EH (cell line): ENCODE measurements at regions not wholly inside any gene's neighbourhood (a gene's known extent, or its start where the extent isn't known, plus 50 kb on each side); places are given as distances from the start of the nearest gene placed in this dataset.
A peak's percentile ranks its signal among the peaks of the same experiment; 100 is the strongest.

Experiments
- DNase-seq: peaks from one replicate; pipeline ENCODE4 v3.0.0-alpha.2; 2015; ENCODE audit warnings: low read depth

GRCh38 chr16:73743665-73744496, 552.7 kb upstream of the PSMD7 start:
- peak; percentile 3 for DNase-seq

- no peak for DNase-seq
Observed at GRCh38 chr16:73739049-73739769, 557.4 kb upstream of the PSMD7 start.

GRCh38 chr16:73738266-73738665, 558.3 kb upstream of the PSMD7 start:
- DNase-seq: no peak

- no peak for DNase-seq
Observed at GRCh38 chr16:73737637-73738036, 559.0 kb upstream of the PSMD7 start.

- no peak for DNase-seq
Observed at GRCh38 chr16:73735954-73736353, 560.7 kb upstream of the PSMD7 start.

GRCh38 chr16:73735018-73735417, 561.6 kb upstream of the PSMD7 start:
- peak; percentile 62 for DNase-seq

GRCh38 chr16:73732681-73733080, 563.9 kb upstream of the PSMD7 start:
- DNase-seq: no peak

GRCh38 chr16:73732143-73732542, 564.5 kb upstream of the PSMD7 start:
- DNase-seq: no peak

GRCh38 chr16:73730481-73731090, 566.0 kb upstream of the PSMD7 start:
- no peak for DNase-seq

- no peak for DNase-seq
Observed at GRCh38 chr16:73725156-73725555, 571.5 kb upstream of the PSMD7 start.

- no peak for DNase-seq
Observed at GRCh38 chr16:73724503-73724902, 572.1 kb upstream of the PSMD7 start.

GRCh38 chr16:73717266-73717974, 579.2 kb upstream of the PSMD7 start:
- no peak for DNase-seq

GRCh38 chr16:73714976-73715375, 581.6 kb upstream of the PSMD7 start:
- no peak for DNase-seq

GRCh38 chr16:73713778-73714495, 582.7 kb upstream of the PSMD7 start:
- DNase-seq: peak; percentile 22

GRCh38 chr16:73713251-73713650, 583.4 kb upstream of the PSMD7 start:
- no peak for DNase-seq

GRCh38 chr16:73711406-73712080, 585.1 kb upstream of the PSMD7 start:
- no peak for DNase-seq

GRCh38 chr16:73710526-73710925, 586.1 kb upstream of the PSMD7 start:
- DNase-seq: no peak

GRCh38 chr16:73707863-73708262, 588.8 kb upstream of the PSMD7 start:
- DNase-seq: no peak

- DNase-seq: no peak
Observed at GRCh38 chr16:73703891-73704290, 592.7 kb upstream of the PSMD7 start.

- no peak for DNase-seq
Observed at GRCh38 chr16:73697336-73697735, 599.3 kb upstream of the PSMD7 start.

- no peak for DNase-seq
Observed at GRCh38 chr16:73692861-73693260, 603.8 kb upstream of the PSMD7 start.
